ENCODE measurements at regions not wholly inside any gene's neighbourhood (a gene's known extent, or its start where the extent isn't known, plus 50 kb on each side); places are given as distances from the start of the nearest gene placed in this dataset.

DNA sequence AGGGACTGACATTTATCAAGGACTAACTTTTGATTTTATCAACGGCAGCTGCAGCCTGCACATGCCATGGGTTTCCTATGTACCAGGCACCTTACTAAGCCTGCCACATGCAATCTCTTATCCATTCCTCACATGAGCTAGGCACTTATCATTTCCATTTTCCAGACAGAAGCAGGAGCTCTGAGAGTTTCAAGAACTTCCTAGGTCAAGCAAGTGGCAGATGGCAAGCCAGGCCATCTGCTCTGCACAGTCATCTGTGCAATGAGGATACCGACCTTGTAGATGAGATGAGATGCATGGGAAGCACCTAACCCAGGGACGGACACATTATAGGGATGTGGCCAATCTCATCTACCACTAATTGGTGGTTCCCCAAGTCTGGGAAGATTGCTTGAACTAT, 339.4 kb upstream of the USP24 start:
- no peak for TF ChIP-seq POLR2A (IDR thresholded peaks at IDR 0.05)
- TF ChIP-seq, protein P1, sequence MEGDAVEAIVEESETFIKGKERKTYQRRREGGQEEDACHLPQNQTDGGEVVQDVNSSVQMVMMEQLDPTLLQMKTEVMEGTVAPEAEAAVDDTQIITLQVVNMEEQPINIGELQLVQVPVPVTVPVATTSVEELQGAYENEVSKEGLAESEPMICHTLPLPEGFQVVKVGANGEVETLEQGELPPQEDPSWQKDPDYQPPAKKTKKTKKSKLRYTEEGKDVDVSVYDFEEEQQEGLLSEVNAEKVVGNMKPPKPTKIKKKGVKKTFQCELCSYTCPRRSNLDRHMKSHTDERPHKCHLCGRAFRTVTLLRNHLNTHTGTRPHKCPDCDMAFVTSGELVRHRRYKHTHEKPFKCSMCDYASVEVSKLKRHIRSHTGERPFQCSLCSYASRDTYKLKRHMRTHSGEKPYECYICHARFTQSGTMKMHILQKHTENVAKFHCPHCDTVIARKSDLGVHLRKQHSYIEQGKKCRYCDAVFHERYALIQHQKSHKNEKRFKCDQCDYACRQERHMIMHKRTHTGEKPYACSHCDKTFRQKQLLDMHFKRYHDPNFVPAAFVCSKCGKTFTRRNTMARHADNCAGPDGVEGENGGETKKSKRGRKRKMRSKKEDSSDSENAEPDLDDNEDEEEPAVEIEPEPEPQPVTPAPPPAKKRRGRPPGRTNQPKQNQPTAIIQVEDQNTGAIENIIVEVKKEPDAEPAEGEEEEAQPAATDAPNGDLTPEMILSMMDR (IDR thresholded peaks at IDR 0.05), result no peak

Data from prostate gland (tissue), 2 donors.